HEK293T (cell line): ENCODE measurements at regions not wholly inside any gene's neighbourhood (a gene's known extent, or its start where the extent isn't known, plus 50 kb on each side); places are given as distances from the start of the nearest gene placed in this dataset.

Source experiments
- CTCF ChIA-PET: fragments of 350-600 bp; formaldehyde crosslinking; extraction: SDS; loops from one replicate; lab custom pipeline; 2021; ENCODE audit warnings: antibody characterized with exemption, inconsistent platforms; lab: Yijun Ruan, JAX
- POLR2A ChIA-PET: fragments of 350-600 bp; formaldehyde crosslinking; extraction: SDS; loops from one replicate; lab custom pipeline; 2020; ENCODE audit warnings: antibody characterized with exemption, inconsistent platforms; lab: Yijun Ruan, JAX
- DNase-seq: peaks from one replicate; pipeline ENCODE4 v3.0.0; 2012; ENCODE audit warnings: mixed read lengths; ENCODE audit errors: extremely low spot score
- ARNT ChIP-seq: fragments of 450-650 bp; IDR thresholded peaks from 2 replicates; pipeline ENCODE4 v1.6.1; 2017; ENCODE audit warnings: mild to moderate bottlenecking
- BHLHE40 ChIP-seq: fragments of 450-650 bp; IDR thresholded peaks from 2 replicates; pipeline ENCODE4 v1.6.1; 2016; ENCODE audit warnings: mild to moderate bottlenecking, moderate library complexity, borderline replicate concordance
- CTBP1 ChIP-seq: fragments of 450-650 bp; IDR thresholded peaks from 2 replicates; pipeline ENCODE4 v1.6.1; 2016; ENCODE audit warnings: borderline replicate concordance
- ELF4 ChIP-seq: fragments of 450-650 bp; IDR thresholded peaks from 2 replicates; pipeline ENCODE4 v1.6.1; 2017; ENCODE audit warnings: antibody characterized with exemption
- FOXA1 ChIP-seq: fragments of 450-650 bp; IDR thresholded peaks from 2 replicates; pipeline ENCODE4 v1.6.1; 2016; ENCODE audit warnings: mild to moderate bottlenecking
- FOXK2 ChIP-seq: fragments of 450-650 bp; IDR thresholded peaks from 2 replicates; pipeline ENCODE4 v1.6.1; 2016; ENCODE audit warnings: mild to moderate bottlenecking
- FOXM1 ChIP-seq: fragments of 450-650 bp; IDR thresholded peaks from 2 replicates; pipeline ENCODE4 v1.6.1; 2017; ENCODE audit warnings: mild to moderate bottlenecking, borderline replicate concordance
- HDGF ChIP-seq: fragments of 450-650 bp; IDR thresholded peaks from 2 replicates; pipeline ENCODE4 v1.6.1; 2017; ENCODE audit warnings: antibody characterized with exemption, borderline replicate concordance
- L3MBTL2 ChIP-seq: fragments of 450-650 bp; conservative IDR thresholded peaks from 2 replicates; pipeline ENCODE4 v1.6.1; 2016; ENCODE audit warnings: mild to moderate bottlenecking
- LEF1 ChIP-seq: fragments of 450-650 bp; IDR thresholded peaks from 2 replicates; pipeline ENCODE4 v1.6.1; 2017; ENCODE audit warnings: mild to moderate bottlenecking, borderline replicate concordance
- NFRKB ChIP-seq: fragments of 450-650 bp; IDR thresholded peaks from 2 replicates; pipeline ENCODE4 v1.6.1; 2016; ENCODE audit warnings: mild to moderate bottlenecking, moderate library complexity
- SP1 ChIP-seq: fragments of 450-650 bp; IDR thresholded peaks from 2 replicates; pipeline ENCODE4 v1.6.1; 2017
- SUZ12 ChIP-seq: fragments of 450-650 bp; IDR thresholded peaks from 2 replicates; pipeline ENCODE4 v1.6.1; 2016; ENCODE audit warnings: mild to moderate bottlenecking
- TARDBP ChIP-seq: fragments of 450-650 bp; IDR thresholded peaks from 2 replicates; pipeline ENCODE4 v1.6.1; 2016
- ZNF384 ChIP-seq: fragments of 450-650 bp; IDR thresholded peaks from 2 replicates; pipeline ENCODE4 v1.6.1; 2016
- TF ChIP-seq, protein P1 (sequence below): fragments of 450-650 bp; IDR thresholded peaks from 2 replicates; pipeline ENCODE4 v1.6.1; 2016

DNA sequence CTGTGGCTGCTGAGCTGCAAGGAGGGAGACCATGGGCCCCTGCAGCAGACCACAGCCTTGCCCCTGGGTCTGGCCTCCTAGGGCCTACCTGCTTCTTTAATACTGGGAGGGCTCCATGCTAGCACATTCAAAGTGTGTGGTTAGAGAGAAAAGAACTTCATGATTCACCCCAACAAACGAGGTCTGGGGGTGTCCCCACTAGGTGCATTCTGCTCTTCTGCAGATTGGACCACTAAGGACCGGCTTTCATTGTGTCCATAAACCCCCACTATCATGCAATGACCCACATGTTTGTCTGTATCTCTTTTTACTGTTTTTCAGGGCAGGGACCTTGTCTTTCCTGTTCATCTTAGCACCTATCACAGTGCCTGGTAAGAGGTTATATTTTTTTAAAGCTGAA lies 185.4 kb downstream of the OMA1 start:
- CTCF ChIA-PET: no interaction called here
- POLR2A ChIA-PET: no interaction called here
- TF ChIP-seq SP1 (no peak), LEF1 (no peak), SUZ12 (no peak), FOXM1 (no peak), ELF4 (no peak), NFRKB (no peak), HDGF (no peak), FOXK2 (no peak), BHLHE40 (no peak), ARNT (no peak), FOXA1 (no peak), TARDBP (no peak), ZNF384 (no peak), CTBP1 (no peak), L3MBTL2 (no peak)
- TF ChIP-seq, protein P1, sequence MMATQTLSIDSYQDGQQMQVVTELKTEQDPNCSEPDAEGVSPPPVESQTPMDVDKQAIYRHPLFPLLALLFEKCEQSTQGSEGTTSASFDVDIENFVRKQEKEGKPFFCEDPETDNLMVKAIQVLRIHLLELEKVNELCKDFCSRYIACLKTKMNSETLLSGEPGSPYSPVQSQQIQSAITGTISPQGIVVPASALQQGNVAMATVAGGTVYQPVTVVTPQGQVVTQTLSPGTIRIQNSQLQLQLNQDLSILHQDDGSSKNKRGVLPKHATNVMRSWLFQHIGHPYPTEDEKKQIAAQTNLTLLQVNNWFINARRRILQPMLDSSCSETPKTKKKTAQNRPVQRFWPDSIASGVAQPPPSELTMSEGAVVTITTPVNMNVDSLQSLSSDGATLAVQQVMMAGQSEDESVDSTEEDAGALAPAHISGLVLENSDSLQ: no peak
- no peak for DNase-seq

DNA sequence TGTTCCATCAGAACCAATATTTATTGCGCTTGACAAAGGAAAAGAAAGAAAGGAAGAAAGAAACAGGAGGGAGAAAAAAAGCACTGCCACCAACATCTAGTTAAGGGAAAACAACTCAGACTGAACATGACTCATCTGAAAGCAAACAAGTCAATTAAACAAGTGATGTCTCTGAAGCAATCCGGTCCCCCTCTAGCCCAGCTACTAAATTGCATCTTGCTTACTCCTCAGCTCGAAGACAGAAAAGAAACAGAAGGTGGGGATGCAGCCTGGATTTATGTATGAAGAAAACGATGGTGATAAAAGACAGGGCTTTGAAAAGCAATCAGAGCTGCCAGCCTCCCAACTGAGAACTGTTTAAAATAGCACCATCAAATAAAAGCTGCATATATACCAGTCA lies 188.2 kb downstream of the OMA1 start:
- ChIA-PET CTCF (no interaction called here), POLR2A (no interaction called here)
- TF ChIP-seq ELF4 (no peak), FOXK2 (no peak), SUZ12 (no peak), ZNF384 (no peak), FOXA1 (no peak), ARNT (no peak), LEF1 (no peak), FOXM1 (no peak), BHLHE40 (no peak), CTBP1 (no peak), SP1 (no peak), NFRKB (no peak), TARDBP (no peak), L3MBTL2 (no peak), HDGF (no peak)
- TF ChIP-seq, protein P1: no peak
- no peak for DNase-seq

DNA sequence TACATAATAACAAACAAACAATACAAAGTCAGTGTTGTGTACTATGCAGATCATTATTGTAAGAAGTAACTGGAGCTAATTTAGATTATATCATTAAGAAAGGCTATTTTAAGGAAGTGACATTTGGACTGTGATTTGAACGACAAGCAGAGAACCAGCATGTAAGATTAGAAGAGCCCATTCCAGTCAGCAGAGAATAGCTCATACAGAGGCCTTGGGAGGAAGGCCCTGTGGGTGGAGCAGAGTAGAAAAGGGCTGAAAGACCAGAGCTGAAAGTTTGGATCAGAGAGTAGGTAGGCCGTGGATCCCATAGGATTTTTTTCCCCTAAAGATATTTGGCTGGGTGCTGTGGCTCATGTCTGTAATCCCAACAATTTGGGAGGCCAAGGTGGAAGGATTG lies 190.1 kb downstream of the OMA1 start:
- DNase-seq: no peak
- POLR2A ChIA-PET: no interaction called here

DNA sequence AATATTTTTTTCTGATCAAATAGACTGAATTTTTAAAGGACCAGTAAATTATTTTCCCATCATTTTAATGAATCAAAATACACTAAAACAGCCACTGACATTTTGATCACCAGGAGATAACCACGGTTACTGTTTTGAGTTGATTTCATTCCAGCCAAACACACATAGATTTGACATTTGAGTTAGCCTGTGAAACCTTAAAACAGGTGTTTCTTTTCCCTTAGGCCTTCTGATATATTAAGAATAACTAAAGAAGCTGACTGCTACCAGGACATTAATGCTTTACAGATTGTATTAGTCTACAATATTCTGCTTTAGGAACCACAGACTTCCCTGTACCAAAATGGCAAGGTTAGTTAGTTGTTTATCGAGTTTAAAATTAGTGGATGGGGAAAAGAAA lies 193.4 kb downstream of the OMA1 start:
- TF ChIP-seq TARDBP (no peak), ZNF384 (no peak), FOXK2 (no peak), BHLHE40 (no peak), FOXM1 (no peak), NFRKB (no peak), ELF4 (no peak), SUZ12 (no peak), SP1 (no peak), ARNT (no peak), CTBP1 (no peak), LEF1 (no peak), HDGF (no peak), FOXA1 (no peak), L3MBTL2 (no peak)
- TF ChIP-seq, protein P1: no peak
- POLR2A ChIA-PET: no interaction called here
- no peak for DNase-seq
- CTCF ChIA-PET: no interaction called here

More for the DNA sequence above, 190.1 kb downstream of the OMA1 start:
- CTCF ChIA-PET: no interaction called here
- TF ChIP-seq HDGF (no peak), SUZ12 (no peak), ELF4 (no peak), FOXM1 (no peak), ARNT (no peak), ZNF384 (no peak)
- TF ChIP-seq, protein P1: no peak

DNA sequence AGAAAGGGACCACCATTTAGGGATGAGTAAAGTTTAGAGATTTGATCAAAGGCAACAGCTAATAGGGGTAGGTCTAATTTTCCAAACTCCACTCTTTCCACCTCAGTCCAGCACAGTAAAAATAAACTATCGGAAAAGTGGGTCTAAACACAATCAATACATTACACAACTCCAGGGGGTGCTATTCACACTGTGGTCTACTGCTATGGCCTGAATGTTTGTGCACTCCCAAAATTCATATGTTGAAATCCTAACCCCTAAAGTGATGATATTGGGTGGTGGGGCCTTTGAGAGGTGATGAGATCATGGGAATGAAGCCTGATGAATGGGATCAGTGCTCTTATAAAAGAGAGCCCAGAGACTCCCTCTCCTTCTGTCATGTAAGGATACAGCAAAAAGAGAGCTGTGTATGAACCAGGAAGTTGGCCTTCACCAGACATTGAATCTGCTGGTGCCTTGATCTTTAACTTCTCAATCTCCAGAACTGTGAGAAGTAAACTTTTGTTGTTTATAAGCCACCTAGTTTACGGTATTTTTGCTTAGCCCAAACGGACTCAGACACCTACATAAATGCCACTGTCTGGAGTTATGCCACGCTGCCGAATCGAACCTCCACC lies 193.9 kb downstream of the OMA1 start:
- CTCF ChIA-PET: no interaction called here
- DNase-seq: no peak
- TF ChIP-seq FOXA1 (no peak), L3MBTL2 (no peak), ARNT (no peak), FOXM1 (no peak), HDGF (no peak), CTBP1 (no peak), ZNF384 (no peak), NFRKB (no peak), TARDBP (no peak), BHLHE40 (no peak), ELF4 (no peak), SP1 (no peak)
- POLR2A ChIA-PET: no interaction called here

DNA sequence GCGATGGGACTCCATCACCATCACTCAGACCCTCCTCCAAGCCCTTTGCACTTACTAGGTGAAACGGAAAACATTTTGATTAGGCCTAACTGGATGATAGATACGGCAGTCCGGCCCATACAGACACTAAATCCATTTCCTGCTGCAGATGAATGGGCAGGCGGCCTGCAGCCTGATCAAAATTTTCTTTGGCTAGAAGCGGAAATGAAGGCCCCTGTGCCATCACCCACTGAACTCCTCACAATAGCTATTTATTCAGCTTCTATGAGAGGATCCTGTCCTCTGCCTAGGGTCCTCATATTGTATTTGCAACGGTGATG lies 200.5 kb downstream of the OMA1 start:
- no peak for TF ChIP-seq CTBP1
- no peak for DNase-seq
- POLR2A ChIA-PET: no interaction called here
- CTCF ChIA-PET: no interaction called here
